GM19463 (cell line): ENCODE measurements at regions not wholly inside any gene's neighbourhood (a gene's known extent, or its start where the extent isn't known, plus 50 kb on each side); places are given as distances from the start of the nearest gene placed in this dataset.

Experiments used
- ATAC-seq: cut with Tn5 transposase; IDR thresholded peaks from one replicate; pipeline ENCODE4 v1.9.1; 2021; ENCODE audit warnings: mild to moderate bottlenecking, moderate library complexity; ENCODE audit not compliant: unreplicated experiment

DNA sequence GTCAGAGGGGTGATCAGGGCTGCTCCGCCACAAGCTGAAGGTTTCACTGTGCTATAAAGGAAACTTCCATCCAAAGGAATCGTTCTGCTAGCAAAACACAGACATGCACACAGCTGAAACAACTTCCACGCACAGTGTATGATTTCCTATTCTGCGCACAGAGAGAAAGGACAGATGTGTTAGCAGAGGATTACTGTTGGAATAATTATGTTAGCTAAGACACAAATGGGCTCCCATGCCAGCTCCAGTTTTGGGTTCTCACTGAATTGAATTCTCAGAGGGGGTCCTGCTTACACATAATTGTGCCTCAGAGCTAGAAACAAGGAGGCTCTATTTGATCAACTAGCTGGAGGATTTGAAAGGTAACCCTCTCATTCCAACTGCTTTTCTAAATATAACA, 352.4 kb downstream of the IRX2 start:
- no peak for ATAC-seq

DNA sequence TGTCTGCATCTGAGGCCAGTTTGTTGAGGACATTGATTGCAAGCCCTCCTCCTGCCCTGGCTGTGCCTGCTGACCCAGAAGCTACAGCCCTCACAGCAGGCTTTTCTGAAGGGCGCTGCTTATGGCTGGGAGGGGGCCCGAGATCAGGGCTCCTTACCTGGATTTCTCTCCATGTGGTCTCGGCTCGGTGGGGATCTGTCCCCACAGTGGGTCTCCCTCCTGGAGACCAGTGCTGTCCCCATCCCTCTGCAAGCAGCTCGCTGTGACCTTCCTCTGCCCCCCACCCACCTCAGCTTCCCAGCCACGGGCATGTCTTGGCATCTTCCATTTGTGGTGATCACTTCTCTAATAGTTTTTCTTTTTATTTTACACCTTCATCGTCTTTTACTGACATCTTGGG, 357.9 kb downstream of the IRX2 start:
- no peak for ATAC-seq

DNA sequence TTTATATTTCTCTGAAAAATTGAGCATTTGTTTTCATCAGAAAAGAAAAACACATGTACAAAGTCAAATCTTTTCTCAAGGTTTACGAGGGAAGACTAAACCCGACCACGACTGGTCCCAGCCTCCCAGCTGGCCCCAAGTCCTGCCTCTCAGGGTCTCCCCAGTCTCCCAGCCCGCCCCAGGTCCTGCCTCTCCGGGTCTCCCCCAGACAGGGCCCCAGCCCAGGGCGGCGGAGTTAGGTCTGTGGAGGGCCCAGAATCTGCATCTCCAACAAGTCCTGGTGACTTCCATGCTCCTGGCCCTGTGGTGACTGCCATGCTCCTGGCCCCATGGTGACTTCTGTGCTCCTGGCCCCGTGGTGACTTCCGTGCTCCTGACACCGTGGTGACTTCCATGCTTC, 359.9 kb downstream of the IRX2 start:
- no peak for ATAC-seq

- ATAC-seq = no peak
Measured at GRCh38 chr5:2391021-2391420, 360.5 kb downstream of the IRX2 start.

DNA sequence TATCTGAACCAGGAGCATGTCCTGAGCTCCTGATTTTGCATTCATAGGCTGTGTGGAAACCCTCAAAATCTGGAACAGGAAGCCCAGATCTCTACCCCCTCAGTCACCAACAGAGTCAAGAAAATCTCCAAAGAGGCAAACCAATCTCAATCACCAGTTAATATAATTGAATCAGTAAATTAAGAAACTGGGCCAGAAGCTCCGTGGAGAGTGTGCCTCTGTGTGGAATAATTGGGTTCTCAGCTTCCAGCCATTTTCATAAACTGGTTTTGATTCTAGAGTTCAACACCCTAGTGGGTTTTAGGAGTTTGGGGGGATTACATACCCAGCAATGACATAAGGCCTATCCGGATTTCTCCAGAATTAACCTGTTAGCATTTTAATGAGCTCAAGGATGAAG, 362.9 kb downstream of the IRX2 start:
- ATAC-seq = no peak

DNA sequence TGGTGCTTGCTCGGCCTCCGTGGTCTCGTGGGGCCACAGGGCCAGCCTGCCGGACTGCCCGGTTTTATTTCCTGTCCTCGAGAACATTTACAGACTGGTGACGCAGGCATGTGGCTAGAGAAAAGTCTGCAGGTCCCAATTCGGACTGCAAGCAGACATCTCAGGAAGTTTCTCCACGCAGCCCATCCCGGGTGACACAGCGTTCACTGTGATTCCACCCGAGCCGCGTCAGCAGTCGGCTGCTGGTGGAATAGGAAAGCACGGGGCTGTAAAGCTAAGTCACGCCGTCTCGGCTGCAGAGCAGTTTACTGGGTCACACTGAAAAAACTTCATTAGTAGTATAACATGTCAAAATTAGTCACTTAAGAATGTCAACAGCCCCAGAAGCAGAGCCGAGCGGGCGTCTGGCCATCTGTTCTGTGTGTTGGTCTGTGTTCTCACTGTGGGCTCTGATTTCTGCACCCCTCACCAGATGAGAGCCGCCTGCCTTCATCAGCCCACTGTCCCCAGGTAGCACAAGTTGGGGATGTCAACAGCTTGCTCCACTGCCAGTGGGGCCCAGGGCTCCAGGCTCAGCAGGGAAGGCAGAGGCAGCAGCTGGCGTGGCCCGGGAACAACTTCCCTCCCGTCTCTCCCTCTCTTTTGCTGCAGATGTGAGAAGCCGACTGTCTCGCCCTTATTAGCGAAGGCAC, 363.7 kb downstream of the IRX2 start:
- ATAC-seq = no peak

- ATAC-seq = no peak
Measured at GRCh38 chr5:2387250-2387633, 364.2 kb downstream of the IRX2 start.

DNA sequence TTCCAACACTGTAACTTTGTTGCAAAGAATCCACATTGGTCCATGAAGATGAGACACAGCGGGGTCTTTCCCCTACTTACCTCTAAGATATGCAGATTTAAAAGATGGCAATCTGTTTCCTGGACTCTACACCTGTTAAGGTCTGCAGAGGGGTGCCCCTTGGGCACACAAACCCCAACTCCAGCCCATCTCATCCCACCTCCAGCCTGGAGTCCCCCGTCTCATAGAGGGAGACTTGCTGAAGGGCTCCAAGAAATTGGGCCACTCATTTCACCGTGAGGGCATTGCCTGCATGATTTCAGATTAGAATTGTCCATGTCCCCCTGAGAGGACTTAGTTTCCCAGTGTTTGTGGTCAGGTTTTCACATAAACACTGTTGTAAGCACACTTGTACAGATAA, 365.7 kb downstream of the IRX2 start:
- ATAC-seq = no peak

GRCh38 chr5:2383698-2384065, 367.8 kb downstream of the IRX2 start:
- ATAC-seq = no peak

DNA sequence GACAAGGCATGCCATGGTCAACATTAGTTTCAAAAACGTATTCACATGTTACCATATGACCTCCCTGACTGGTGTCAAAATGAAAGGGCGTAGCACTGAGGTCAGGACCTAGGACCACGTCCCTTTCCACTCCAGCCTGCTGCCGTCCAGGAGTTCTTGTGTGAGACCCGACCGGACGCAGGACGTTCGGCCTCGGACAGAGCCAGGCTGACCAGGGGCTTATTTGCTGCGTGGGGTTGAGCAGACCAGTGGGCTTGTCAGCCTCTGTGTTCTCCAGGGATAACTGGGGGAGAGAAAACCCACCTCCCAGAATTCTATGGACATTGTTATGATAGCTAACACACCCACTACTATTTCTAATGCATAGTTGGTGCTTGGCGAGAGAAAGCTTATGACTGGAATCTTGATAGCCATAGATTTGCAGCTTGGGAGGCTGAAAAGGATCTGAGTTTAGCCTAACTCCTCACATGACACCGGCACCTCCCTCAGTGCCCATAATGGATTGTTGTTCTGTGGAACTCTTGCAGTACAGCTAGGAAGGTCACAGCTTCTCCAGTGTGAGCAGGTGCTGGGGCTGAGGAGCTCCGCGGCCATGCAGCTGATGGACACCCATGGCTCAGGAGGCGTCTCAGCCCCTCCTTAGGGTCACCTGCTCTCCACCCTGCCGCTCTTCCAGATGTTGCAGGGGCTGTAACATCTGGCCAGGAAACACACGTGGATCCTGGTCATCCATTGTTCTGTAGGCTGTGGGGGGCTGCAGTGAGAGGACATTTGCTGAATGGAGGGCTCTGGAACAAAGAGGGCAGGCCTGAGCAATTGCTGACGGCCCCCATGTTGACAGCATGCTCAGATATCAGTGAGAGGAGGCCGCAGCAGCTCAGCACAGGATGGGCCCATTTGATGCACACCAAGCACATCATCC, 368.4 kb downstream of the IRX2 start:
- no peak for ATAC-seq

GRCh38 chr5:2381861-2382260, 369.6 kb downstream of the IRX2 start:
- ATAC-seq = no peak

DNA sequence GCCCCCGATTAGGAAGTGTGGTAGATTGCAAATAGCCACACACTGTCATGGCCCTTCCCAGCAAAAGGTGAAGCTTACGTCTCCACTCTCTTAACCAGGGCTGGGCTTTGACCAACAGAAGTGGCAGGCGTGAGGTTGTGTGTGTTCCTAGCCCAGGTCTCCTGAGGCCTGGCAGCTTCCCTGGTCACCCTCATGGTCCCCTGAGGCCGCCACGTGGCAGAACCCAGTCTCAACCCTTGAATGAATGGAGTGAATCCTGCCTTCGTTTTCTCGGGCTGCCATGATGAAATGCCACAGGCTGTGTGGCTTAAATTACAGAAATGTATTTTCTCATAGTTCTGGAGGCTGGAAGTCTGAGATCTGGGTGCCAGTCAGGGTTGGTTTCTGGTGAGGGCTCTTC, 370.4 kb downstream of the IRX2 start:
- ATAC-seq = no peak

DNA sequence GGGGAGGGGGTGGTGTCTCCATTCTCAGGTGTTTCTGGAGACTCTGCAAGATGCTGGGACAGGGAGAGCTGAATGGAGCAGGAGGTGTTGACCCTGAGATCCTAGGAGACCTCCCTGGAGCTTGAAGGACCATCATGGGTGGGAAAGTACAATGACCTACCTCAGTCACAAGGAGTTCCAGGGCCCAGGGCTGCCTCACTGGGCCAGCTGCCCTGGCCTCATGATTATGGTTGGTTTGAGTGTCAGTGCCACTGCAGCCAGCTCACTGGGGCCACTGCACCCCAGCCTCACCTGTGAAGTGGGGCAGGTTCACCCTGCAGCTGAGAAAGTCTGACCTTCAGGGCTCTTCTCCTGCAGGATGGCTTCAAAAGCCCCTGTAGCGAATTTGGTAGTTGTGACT, 372.5 kb downstream of the IRX2 start:
- ATAC-seq = no peak

- no peak for ATAC-seq
Measured at GRCh38 chr5:2378108-2378507, 373.4 kb downstream of the IRX2 start.

DNA sequence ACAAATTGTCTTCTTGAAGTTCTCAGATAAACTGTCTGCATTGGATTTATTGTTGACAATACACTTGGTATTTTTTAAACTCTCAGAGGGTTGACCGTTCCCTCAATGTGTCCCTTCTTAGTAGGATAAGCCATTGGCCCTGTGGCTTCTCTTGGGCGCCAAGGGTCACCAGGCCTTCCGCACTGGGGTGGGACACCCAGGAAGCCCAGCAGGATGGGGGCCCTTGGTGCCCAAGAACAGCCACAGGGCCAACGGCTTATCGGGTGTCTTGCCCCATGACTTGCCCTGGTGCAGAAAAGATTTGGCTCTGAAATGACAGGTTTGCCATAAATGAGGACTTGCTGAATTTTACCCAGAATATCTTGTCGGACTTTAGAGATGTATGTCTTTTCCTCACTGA, 375.0 kb downstream of the IRX2 start:
- no peak for ATAC-seq

DNA sequence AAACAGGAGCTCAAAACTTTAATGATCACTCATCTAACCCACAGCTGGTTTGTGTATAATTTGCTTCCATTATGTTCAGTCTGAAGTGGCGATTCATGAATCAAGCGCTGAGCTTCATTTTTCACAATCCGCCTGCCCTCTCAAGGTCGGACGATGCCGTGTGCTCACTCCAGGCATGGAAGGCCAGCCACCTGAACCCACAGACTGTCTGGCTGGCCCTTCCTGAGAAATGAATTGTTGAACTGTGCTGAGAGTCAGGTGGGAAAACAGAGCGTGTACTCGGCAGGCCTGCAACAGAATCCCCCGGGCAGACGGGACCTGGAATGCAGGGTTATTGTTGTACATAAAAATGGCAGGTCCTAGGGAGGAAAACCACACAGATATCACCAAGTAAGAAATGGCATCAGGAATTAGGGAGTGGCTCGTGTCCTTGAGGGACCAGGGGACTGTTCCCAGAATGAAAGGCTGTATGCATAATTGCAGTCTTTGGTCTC, 375.7 kb downstream of the IRX2 start:
- no peak for ATAC-seq

DNA sequence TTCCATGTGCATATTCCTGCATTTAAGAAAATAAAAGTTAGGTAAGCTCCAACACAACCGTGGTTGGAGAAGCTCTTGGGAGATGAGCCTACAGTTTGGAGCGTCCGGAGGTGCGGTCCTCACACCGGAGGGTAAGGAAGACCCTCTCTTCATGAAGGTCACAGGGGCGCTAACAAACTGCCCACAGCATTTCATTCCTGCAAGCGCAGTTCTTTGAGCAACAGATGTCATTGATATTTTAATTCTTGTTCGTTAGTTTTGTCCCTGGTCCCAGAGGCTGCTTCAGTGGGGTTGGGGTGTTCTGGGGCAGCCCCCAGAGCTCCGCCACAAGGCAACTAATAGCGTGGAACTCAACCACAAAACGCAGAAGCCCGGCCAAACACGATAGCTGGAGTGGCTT, 376.2 kb downstream of the IRX2 start:
- no peak for ATAC-seq

DNA sequence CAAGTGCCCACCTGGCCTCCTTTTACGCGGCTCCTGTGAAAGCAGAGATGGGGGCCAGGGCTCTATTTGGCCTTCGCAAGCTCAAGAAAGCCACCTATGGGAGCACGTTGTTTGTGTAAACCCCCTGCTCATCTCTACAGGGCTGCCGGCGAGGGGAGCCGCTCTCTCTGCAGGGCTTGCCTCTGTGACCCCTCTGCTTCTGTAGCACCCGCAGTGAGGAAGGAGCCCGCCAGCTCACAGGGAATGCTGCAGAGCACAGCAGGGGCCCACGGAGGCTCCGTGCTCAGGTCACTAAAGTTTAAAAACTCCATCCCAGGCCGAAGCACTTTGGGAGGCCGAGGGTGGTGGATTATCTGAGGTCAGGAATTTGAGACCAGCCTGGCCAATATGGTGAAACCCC, 376.8 kb downstream of the IRX2 start:
- ATAC-seq = no peak

GRCh38 chr5:2373631-2374030, 377.8 kb downstream of the IRX2 start:
- ATAC-seq = no peak

- ATAC-seq = no peak
Measured at GRCh38 chr5:2371419-2371710, 380.1 kb downstream of the IRX2 start.

GRCh38 chr5:2370626-2371418, 380.7 kb downstream of the IRX2 start:
- no peak for ATAC-seq

- ATAC-seq = no peak
Measured at GRCh38 chr5:2369178-2369577, 382.3 kb downstream of the IRX2 start.
